Effector CD4-positive, alpha-beta T cell (primary cell): ENCODE measurements at regions not wholly inside any gene's neighbourhood (a gene's known extent, or its start where the extent isn't known, plus 50 kb on each side); places are given as distances from the start of the nearest gene placed in this dataset.
"Not testable (repeated sequence)": the region's sequence is repeated elsewhere in the genome, so short reads cannot be mapped to it uniquely, and the experiment has no call there.

Source experiments
- DNase-seq: peaks from one replicate; pipeline ENCODE4 v3.0.0-alpha.2; 2020

DNA sequence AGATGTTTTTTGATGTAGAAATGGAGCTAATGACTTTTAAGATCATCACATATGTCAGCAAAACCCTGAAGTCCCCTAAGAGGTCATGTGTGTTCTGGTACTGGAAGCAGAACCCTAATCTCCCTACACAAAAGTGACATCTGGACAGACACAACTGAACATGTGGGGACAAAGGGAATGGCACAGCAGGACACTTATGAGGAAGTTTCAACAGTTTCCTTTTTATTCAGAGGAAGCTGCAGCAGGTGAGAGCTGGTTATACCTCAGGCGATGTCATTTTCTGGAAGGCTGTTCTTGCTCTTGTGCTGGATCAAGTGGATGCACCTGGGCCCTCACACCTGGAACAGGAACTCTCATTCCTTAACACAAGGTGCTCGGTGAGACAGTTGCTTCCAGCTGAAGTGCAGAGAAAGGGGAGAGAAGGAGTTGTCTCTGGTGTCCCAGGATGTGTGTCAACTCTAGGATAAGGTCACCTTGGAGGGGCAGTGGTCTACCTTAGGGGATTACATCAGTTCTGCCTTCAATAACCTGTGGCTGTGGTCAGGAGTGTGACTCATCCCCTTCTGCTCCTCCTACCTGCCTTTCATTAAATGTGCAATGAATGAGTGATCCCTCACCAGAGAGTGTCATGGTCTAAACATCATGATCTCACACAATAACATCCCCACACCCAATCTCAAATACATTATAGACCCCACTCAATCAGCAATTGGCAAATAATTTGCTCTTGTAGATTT is 463.4 kb downstream of the TMEM121 start:
- no peak for DNase-seq

DNA sequence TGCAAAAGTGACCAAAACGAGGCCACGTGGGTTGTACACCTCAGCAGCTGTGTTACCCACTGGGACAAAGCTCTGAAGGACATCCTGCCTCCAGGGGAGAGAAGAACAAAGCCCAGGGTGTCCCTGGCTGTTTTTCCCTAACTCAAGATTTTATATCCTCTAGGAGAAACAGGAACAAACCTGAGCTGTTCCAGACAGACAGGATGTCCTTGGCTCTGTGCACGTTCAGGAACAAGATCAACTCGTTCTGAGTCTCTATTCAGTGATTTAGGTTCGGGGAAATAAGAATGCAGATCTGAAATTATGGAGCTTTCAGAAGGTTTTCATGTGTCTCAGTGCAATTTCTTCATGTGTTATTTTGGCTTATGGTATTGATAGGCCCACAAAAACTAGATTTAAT is 465.3 kb downstream of the TMEM121 start:
- not testable (repeated sequence) for DNase-seq

GRCh38 chr14:105993814-105994213 is 467.4 kb downstream of the TMEM121 start:
- DNase-seq = no peak

DNA sequence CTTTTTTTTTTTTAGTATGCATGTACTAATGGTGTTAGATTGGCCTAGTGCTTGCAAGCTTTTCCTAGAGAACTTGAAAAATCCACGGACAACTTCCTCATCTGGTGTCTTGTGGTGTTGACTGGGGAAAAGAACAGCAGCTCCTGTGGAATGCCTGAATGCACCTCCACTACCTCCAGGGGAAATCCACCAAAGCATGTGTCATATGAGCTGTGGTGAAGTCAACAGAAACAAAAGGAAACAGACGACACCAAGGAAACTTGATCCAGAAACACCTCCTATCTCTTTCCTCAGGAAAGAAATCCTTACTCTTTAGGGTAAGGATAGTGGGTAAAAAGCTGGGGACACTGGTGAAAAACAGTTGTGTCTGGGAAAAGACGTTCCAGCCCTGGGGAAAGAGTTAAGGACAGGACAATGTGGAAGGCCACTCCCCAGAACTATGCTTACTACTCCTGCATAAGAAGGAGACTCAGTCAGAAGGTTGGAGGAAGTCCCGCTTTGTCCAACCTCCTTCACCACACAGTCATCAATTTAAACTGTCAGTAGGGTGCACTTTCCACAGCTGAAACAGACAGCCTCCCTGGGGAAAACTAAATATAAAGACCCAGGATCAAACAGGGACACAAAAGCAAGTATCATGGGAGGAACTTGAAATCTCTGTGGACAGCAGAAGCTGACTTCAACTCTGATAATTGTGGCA is 468.8 kb downstream of the TMEM121 start:
- DNase-seq = not testable (repeated sequence)

DNA sequence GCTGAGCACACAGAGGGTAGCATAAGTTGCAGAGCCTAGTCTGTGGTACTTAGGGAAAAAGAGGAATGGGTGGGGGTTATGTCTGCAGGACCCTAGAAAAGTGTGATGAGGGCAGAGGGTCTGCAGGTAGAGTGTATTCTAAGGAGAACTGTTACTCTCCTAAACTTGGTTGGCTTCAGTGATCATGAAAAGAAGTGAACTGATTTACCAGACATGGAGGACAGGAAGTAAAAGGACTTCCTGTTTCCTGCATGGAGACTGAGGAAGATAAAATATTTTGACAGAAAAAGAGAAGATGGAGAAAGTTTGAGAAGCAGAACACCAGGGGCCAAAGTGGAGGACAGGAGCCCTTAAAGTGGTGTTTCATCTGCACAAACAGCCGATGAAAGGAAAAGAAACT is 472.2 kb downstream of the TMEM121 start:
- not testable (repeated sequence) for DNase-seq

DNA sequence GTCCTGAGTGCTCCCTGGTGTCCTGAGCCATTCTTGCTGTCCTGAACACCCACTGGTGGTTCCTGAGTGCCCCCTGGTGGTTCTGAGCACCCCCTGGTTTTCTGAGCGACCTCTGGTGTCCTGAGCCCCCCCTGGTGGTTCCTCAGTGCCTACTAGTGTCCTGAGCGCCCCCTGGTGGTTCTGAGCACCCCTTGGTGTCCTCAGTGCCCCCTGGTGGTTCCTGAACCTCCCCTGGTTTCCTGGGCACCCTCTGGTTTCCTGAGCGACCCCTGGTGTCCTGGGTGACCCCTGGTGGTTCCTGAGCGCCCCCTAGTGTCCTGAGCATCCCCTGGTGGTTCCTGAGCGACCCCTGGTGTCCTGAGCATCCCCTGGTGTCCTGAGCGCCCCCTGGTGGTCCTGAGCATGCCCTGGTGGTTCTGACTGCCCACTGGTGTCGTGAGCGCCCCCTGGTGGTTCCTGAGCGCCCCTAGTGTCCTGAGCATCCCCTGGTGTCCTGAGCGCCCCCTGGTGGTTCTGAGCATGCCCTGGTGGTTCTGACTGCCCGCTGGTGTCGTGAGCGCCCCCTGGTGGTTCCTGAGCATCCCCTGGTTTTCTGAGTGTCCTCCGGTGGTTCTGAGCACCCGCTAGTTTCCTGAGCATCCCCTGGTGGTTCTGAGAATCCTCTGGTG is 473.1 kb downstream of the TMEM121 start:
- peak; percentile 80 for DNase-seq

GRCh38 chr14:106000029-106000511 is 473.7 kb downstream of the TMEM121 start:
- not testable (repeated sequence) for DNase-seq

DNA sequence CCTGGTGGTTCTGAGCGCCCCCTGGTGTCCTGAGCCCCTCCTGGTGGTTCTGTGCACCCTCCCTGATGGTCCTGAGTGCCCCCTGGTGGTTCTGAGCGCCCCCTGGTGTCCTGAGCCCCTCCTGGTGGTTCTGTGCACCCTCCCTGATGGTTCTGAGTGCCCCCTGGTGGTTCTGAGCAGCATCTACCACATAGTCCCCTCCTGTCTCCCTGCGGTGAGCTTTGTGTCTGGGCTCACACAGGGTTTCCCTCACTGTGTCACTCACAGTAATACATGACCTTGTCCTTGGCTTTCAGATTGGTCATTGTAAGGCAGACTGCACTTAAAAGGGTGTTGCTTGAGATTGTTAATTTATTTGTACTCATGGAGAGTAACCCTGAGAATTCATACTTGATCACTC is 474.9 kb downstream of the TMEM121 start:
- DNase-seq = not testable (repeated sequence)

DNA sequence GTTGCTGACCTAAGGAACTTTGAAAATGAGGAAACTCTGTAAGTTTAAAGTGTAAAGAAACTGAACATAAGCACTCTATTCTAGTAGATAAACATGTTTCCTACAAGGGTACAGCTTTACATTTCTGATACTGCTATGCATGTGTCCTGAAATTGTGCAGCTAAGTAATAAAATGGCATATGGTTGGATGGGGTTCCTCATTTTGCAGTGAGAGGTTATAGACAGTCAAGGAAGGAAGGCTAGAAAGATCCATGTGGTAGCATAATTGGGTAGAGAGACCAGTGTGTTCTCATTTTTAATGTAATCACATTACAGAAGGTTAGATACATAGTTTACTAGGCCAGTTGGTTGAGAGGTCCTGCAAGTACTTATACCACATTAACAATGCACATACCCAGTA is 477.0 kb downstream of the TMEM121 start:
- DNase-seq = no peak

DNA sequence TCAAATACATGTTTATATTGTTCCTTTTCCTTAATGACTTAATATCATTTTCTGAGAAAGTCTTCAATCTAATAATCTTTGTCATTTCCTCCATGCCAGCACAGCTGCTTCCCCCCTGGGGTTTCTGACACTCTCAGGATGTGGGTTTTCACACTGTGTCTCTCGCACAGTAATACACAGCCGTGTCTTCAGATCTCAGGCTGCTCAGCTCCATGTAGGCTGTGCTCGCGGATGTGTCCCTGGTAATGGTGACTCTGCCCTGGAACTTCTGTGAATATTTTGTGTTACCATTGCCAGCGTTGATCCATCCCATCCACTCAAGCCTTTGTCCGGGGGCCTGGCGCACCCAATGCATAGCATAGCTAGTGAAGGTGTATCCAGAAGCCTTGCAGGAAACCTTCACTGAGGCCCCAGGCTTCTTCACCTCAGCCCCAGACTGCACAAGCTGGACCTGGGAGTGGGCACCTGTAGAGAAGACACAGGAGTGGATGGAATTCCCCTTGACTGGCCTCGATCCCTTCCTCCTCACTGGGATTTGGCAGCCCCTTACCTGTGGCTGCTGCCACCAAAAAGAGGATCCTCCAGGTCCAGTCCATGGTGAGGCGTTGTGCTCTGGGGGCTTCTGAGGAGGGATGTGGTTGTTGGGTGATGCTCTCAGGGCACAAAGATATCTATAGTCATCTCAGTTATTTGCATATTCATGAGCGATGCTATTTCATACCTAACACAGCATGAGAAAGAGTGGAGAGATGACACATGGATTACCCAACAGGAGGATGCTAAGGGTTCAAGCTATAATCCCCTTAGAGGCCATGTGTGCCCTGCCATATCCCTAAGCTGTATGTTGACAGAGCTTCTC is 478.8 kb downstream of the TMEM121 start:
- DNase-seq = peak; percentile 58

DNA sequence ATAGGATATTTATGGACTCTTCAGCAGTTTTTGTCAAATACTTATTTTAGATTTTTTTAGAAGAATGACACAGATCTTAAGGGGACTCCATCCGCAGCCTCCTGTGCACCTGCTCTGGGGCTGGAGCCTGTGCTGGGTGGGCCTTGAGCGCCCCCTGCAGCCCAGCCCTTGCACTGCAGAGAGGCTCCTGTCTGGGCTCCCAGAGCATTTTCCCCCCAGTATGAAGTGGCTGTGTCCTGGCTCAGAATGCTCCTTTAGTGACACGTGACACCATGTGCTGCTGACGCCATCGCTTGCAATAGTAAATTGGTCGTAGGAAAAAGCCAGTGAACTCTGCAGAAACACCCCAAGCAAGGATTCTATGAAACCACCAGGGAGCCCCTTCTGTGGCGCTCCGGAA is 479.7 kb downstream of the TMEM121 start:
- DNase-seq = not testable (repeated sequence)

DNA sequence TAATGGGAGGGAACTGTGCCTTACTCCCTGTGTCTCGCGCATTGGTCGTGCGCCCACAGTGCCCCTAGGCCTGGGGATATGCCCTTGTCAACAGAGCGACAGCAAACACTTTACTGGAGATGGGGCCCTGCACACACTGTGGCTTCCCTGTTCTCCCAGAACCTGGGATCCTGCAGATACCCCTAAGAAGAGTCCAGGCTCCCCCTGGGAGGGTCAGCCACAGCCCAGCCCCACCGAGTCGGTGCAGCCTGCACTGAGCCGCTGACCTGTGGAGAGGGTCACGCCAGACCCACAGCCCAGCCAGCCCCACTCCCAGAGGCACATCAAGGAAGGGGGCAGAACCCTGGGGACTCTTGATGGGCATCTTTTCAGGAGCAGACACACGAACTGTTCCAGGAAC is 480.3 kb downstream of the TMEM121 start:
- DNase-seq = not testable (repeated sequence)

DNA sequence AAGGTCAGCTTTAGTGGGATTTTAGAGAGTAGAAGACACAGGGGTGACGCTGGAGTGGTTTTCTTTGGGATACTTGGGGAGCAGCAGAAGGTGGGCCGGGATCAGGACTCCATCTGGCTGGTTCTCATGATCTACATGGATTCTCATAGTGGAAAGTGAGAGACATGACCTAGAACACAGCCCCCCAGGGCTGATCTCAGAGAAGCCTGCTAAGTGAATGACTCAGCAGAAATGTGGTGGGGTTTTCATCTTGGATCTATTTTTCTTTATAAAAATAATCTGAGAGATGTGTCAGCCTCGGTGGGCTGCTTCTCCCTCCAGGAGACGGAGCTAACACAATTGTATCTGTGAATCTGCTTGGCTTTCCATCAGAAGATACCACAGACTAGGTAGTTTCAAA is 484.4 kb downstream of the TMEM121 start:
- DNase-seq = no peak

GRCh38 chr14:106011631-106012360 is 485.4 kb downstream of the TMEM121 start:
- peak; percentile 75 for DNase-seq

DNA sequence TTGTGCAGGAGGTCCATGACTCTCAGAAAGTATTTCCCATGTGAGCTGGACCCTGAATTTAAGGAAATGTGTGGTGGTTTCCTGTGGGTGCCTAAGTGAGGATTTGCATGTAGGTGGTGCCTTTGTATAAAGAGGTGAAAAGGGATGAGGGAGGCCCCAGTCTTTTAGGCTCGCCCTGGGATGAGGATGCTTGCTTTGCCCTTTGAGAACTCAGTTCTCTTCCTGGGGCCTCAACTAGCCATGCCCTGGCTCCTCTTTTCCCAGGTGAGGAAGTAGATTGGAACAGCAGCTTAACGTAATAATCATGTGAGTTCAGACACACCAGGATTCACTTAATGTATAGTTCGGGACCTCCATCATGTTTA is 486.0 kb downstream of the TMEM121 start:
- DNase-seq = not testable (repeated sequence)

DNA sequence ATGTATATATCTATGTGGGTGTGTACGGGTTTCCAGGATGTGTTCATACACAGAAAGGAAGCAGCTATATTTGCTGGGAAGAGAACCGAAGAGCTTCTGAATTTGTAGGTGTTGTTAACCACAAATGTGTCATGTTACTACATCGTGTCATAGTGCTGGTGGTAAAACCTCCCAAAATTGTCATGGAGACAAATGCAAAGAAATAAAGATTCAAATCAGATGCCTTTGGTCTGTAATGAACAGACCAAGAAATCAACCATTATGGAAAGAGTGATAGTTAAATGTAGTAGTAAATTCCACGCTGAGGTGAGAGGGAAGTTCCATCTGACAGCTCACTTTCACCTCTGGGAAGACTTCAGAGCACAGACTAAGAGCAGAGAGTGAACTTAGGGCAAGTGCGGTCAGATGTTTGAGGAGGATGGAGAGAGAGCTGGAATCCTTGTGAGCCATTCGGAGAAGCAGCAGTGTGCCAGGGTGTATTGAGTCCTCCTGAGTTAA is 487.5 kb downstream of the TMEM121 start:
- no peak for DNase-seq

GRCh38 chr14:106017952-106018351 is 491.6 kb downstream of the TMEM121 start:
- not testable (repeated sequence) for DNase-seq

DNA sequence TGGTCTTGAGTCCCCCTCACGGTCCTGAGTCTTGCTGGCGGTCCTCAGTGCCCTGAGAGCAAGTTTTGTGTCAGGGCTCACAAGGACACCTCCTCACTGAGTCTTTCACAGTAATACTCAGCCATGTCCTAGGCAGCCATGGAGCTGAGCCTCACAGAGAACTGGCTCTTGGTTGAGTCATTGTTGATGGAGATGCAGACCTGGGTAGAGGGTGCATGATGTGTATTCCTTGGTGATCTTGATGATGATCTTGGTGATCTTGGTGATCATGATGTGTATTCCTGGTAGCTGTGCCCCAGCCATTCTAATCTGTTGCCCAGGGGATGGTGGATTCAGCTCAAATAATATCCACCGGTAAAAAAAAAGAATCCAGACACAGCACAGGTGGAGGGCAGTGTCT is 495.4 kb downstream of the TMEM121 start:
- no peak for DNase-seq

DNA sequence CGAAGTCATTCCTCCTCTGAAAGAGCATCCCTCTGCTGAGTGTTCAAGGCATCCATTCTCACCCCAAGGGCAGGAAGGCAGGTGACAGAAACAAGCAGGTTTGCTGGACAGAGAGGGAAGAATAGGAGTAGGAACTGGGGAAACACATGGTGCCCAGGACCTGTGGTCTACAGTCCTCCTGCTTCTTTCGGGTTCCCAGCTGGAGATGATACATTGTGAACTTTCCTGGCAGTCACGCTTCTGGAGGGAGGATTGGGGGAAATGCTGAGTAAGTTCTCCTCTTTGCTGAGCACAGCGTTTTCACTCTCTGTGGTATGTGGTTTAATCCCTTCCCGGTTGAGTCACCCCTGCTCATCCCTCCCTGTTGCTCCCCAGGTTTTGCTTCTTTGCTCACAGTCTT is 496.3 kb downstream of the TMEM121 start:
- DNase-seq = not testable (repeated sequence)

DNA sequence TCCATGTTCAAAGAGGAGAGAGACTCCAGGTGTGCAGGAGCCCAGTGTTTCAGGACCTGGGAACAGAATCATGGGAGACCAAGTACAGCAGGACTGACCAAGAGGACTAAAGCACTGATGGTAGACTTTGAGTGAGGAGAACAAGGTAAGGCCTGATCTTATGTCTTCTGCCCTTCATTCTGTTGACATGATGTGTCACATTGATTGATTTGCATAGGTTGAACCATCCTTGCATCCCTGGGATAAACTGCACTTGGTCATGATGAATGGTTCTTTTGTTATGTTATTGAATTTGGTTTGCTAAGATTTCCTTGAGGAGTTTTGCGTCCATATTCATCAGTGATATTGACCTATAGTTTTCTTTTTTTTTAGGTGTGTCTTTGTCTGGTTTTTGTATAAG is 497.0 kb downstream of the TMEM121 start:
- no peak for DNase-seq

GRCh38 chr14:106024983-106025604 is 498.7 kb downstream of the TMEM121 start:
- no peak for DNase-seq
